ENCODE measurements at regions not wholly inside any gene's neighbourhood (a gene's known extent, or its start where the extent isn't known, plus 50 kb on each side); places are given as distances from the start of the nearest gene placed in this dataset.

GRCh38 chr2:204086167-204086566 is 149.6 kb downstream of the ICOS start (continued):
- TF ChIP-seq CTCF (IDR thresholded peaks at IDR 0.05) (no peak), CREM (CRISPR knock-in tag; IDR thresholded peaks at IDR 0.05) (no peak), JAZF1 (CRISPR knock-in tag; IDR thresholded peaks at IDR 0.05) (no peak), SMAD4 (CRISPR knock-in tag; IDR thresholded peaks at IDR 0.05) (no peak), MYBL2 (CRISPR knock-in tag; IDR thresholded peaks at IDR 0.05) (no peak), TCF7 (CRISPR knock-in tag; IDR thresholded peaks at IDR 0.05; ENCODE audit: low read depth) (no peak), ZNF423 (CRISPR knock-in tag; IDR thresholded peaks at IDR 0.05) (no peak)
- TF ChIP-seq, protein P1, sequence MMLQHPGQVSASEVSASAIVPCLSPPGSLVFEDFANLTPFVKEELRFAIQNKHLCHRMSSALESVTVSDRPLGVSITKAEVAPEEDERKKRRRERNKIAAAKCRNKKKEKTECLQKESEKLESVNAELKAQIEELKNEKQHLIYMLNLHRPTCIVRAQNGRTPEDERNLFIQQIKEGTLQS (CRISPR knock-in tag; conservative IDR thresholded peaks at IDR 0.05): no peak

DNA sequence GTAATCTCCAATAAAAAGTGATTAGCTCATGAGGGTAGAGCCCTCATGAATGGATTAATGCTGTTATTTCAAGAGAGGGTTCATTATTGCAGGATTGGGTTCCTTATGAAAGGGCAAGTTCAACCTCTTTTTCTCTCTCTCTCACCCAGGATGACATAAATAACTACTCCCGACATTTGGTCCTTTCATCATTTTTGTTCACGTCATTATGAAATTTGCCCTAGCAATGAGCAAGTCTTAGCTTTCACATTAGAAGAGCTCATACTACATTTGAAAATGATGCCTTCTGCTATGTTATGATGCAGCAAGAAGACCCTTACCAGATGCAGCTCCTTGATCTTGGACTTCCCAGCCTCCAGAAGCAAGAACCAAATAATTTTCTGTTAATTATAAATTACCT is 152.5 kb downstream of the ICOS start:
- Mint-ChIP-seq H3K36me3 (no peaks in the 10 kb centered on the region), H3K27me3 (ENCODE audit: low read depth) (no peaks in the 10 kb centered on the region; the same call in 1 of the 2 replicates), H3K27ac (no peak overlapping the region), H3K4me1 (no peaks in the 10 kb centered on the region), H3K4me3 (no peak overlapping the region), H3K9me3 (peaks cover 28% of the 10 kb centered on the region)
- CTCF ChIA-PET: no interaction called here
- ATAC-seq: no peak
- POLR2A ChIA-PET: no interaction called here
- DNase-seq (ENCODE audit: low spot score): no peak
- no peak for TF ChIP-seq IRF1 (CRISPR knock-in tag; IDR thresholded peaks at IDR 0.05)
- TF ChIP-seq, protein P2, sequence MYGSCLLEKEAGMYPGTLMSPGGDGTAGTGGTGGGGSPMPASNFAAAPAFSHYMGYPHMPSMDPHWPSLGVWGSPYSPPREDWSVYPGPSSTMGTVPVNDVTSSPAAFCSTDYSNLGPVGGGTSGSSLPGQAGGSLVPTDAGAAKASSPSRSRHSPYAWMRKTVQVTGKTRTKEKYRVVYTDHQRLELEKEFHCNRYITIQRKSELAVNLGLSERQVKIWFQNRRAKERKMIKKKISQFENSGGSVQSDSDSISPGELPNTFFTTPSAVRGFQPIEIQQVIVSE (CRISPR knock-in tag; IDR thresholded peaks at IDR 0.05; ENCODE audit: borderline replicate concordance): no peak
- TF ChIP-seq, protein P3, sequence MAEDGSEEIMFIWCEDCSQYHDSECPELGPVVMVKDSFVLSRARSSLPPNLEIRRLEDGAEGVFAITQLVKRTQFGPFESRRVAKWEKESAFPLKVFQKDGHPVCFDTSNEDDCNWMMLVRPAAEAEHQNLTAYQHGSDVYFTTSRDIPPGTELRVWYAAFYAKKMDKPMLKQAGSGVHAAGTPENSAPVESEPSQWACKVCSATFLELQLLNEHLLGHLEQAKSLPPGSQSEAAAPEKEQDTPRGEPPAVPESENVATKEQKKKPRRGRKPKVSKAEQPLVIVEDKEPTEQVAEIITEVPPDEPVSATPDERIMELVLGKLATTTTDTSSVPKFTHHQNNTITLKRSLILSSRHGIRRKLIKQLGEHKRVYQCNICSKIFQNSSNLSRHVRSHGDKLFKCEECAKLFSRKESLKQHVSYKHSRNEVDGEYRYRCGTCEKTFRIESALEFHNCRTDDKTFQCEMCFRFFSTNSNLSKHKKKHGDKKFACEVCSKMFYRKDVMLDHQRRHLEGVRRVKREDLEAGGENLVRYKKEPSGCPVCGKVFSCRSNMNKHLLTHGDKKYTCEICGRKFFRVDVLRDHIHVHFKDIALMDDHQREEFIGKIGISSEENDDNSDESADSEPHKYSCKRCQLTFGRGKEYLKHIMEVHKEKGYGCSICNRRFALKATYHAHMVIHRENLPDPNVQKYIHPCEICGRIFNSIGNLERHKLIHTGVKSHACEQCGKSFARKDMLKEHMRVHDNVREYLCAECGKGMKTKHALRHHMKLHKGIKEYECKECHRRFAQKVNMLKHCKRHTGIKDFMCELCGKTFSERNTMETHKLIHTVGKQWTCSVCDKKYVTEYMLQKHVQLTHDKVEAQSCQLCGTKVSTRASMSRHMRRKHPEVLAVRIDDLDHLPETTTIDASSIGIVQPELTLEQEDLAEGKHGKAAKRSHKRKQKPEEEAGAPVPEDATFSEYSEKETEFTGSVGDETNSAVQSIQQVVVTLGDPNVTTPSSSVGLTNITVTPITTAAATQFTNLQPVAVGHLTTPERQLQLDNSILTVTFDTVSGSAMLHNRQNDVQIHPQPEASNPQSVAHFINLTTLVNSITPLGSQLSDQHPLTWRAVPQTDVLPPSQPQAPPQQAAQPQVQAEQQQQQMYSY (CRISPR knock-in tag; IDR thresholded peaks at IDR 0.05): no peak
- TF ChIP-seq, protein P4, sequence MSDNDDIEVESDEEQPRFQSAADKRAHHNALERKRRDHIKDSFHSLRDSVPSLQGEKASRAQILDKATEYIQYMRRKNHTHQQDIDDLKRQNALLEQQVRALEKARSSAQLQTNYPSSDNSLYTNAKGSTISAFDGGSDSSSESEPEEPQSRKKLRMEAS (CRISPR knock-in tag; IDR thresholded peaks at IDR 0.05): no peak
- TF ChIP-seq TCF7 (CRISPR knock-in tag; IDR thresholded peaks at IDR 0.05; ENCODE audit: low read depth): no peak
- TF ChIP-seq ZMAT4 (CRISPR knock-in tag; IDR thresholded peaks at IDR 0.05): no peak
- no peak for TF ChIP-seq ZNF121 (CRISPR knock-in tag; IDR thresholded peaks at IDR 0.05)
- no peak for TF ChIP-seq GRHL2 (CRISPR knock-in tag; IDR thresholded peaks at IDR 0.05; ENCODE audit: insufficient replicate concordance, severe bottlenecking)
- TF ChIP-seq FOXP4 (CRISPR knock-in tag; IDR thresholded peaks at IDR 0.05): no peak
- TF ChIP-seq HMGA2 (CRISPR knock-in tag; IDR thresholded peaks at IDR 0.05): no peak
- TF ChIP-seq, protein P5, sequence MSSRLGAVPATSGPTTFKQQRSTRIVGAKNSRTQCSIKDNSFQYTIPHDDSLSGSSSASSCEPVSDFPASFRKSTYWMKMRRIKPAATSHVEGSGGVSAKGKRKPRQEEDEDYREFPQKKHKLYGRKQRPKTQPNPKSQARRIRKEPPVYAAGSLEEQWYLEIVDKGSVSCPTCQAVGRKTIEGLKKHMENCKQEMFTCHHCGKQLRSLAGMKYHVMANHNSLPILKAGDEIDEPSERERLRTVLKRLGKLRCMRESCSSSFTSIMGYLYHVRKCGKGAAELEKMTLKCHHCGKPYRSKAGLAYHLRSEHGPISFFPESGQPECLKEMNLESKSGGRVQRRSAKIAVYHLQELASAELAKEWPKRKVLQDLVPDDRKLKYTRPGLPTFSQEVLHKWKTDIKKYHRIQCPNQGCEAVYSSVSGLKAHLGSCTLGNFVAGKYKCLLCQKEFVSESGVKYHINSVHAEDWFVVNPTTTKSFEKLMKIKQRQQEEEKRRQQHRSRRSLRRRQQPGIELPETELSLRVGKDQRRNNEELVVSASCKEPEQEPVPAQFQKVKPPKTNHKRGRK (CRISPR knock-in tag; IDR thresholded peaks at IDR 0.05; ENCODE audit: borderline replicate concordance): no peak
- TF ChIP-seq NR1H2 (CRISPR knock-in tag; IDR thresholded peaks at IDR 0.05): no peak
- TF ChIP-seq ZNF219 (CRISPR knock-in tag; IDR thresholded peaks at IDR 0.05; ENCODE audit: borderline replicate concordance): no peak
- no peak for TF ChIP-seq IRF2 (CRISPR knock-in tag; IDR thresholded peaks at IDR 0.05; ENCODE audit: borderline replicate concordance, low read depth)
- TF ChIP-seq SP1 (CRISPR knock-in tag; conservative IDR thresholded peaks at IDR 0.05): no peak
- TF ChIP-seq, protein P6, sequence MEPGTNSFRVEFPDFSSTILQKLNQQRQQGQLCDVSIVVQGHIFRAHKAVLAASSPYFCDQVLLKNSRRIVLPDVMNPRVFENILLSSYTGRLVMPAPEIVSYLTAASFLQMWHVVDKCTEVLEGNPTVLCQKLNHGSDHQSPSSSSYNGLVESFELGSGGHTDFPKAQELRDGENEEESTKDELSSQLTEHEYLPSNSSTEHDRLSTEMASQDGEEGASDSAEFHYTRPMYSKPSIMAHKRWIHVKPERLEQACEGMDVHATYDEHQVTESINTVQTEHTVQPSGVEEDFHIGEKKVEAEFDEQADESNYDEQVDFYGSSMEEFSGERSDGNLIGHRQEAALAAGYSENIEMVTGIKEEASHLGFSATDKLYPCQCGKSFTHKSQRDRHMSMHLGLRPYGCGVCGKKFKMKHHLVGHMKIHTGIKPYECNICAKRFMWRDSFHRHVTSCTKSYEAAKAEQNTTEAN (CRISPR knock-in tag; IDR thresholded peaks at IDR 0.05): no peak
- no peak for TF ChIP-seq NFYB (CRISPR knock-in tag; conservative IDR thresholded peaks at IDR 0.05; ENCODE audit: low read depth)
- TF ChIP-seq FOXK1 (CRISPR knock-in tag; IDR thresholded peaks at IDR 0.05): no peak
